Stimulated activated CD8-positive, alpha-beta memory T cell treated with anti-CD3 and anti-CD28 coated beads, Interleukin-12 subunit alpha, Interleukin-12 subunit beta, amount 100 ng/mL, for 24 hours (primary cell): ENCODE measurements at regions not wholly inside any gene's neighbourhood (a gene's known extent, or its start where the extent isn't known, plus 50 kb on each side); places are given as distances from the start of the nearest gene placed in this dataset.
"Not testable (repeated sequence)": the region's sequence is repeated elsewhere in the genome, so short reads cannot be mapped to it uniquely, and the experiment has no call there.

Experiments
- DNase-seq: peaks from one replicate; pipeline ENCODE4 v3.0.0-alpha.2; 2020; ENCODE audit errors: extremely low read depth

DNA sequence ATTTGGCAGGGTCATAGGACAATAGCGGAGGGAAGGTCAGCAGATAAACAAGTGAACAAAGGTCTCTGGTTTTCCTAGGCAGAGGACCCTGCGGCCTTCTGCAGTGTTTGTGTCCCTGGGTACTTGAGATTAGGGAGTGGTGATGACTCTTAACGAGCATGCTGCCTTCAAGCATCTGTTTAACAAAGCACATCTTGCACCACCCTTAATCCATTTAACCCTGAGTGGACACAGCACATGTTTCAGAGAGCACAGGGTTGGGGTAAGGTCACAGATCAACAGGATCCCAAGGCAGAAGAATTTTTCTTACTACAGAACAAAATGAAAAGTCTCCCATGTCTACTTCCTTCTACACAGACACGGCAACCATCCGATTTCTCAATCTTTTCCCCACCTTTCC, 74.7 kb downstream of the LAT start:
- DNase-seq: not testable (repeated sequence)
